Pancreas (tissue), 10 donors: ENCODE measurements at regions not wholly inside any gene's neighbourhood (a gene's known extent, or its start where the extent isn't known, plus 50 kb on each side); places are given as distances from the start of the nearest gene placed in this dataset.
A peak's percentile ranks its signal among the peaks of the same experiment; 100 is the strongest.

Source experiments
- ATAC-seq, 4 donors: fragments of 200-7000 bp; cut with Tn5 transposase; one replicate each; pipeline versions ENCODE4 v1.8.0 to v1.9.1; 2020; ENCODE audit warnings: mild to moderate bottlenecking in 4 of 4, moderate library complexity in 4 of 4
- DNase-seq, 6 donors: peaks; one replicate each; pipeline ENCODE4 v3.0.0-alpha.2; 2020
- FAIRE-seq: peaks from 2 replicates; lab custom pipeline; 2012; peaks lifted over from hg19 to GRCh38; lab: Jason Lieb, UNC
- H3K27ac ChIP-seq, 4 donors: fragments of 200-600 bp; sonication (generic); 1 replicate in 3 of 4; 2 replicates in 1 of 4; pipeline versions ENCODE4 v1.5.0 to v1.8.0; 2020
- H3K27me3 ChIP-seq, 4 donors: fragments of 200-600 bp; one replicate each; pipeline ENCODE4 v1.8.0; 2021
- H3K36me3 ChIP-seq, 3 donors: fragments of 200-600 bp; sonication (generic) in 1 of 3; one replicate each; pipeline versions ENCODE4 v1.5.0 to v1.8.0; 2020 to 2021
- H3K4me1 ChIP-seq, 3 donors: fragments of 200-600 bp; one replicate each; pipeline ENCODE4 v1.8.0; 2021
- H3K4me3 ChIP-seq, 4 donors: fragments of 200-600 bp; sonication (generic) in 2 of 4; one replicate each; pipeline versions ENCODE4 v1.5.0 to v1.8.0; 2020 to 2021
- H3K9me3 ChIP-seq, 4 donors: fragments of 200-600 bp; one replicate each; pipeline ENCODE4 v1.8.0; 2021
- WGBS, 2 donors: extraction: QIAGEN DNeasy Blood & Tissue Kit; methylation state at CpG; one replicate each; pipeline ENCODE4 v1.1.7; 2013; 5-methylcytosine and 5-hydroxymethylcytosine counted together
- intact Hi-C, 3 donors: fragments of 100-400 bp; cut with DNase I; formaldehyde crosslinking; loops; one replicate each; pipeline versions ENCODE4 v1.11.1 to v1.14.2; 2022
- TF ChIP-seq, protein P1 (sequence below), 4 donors: fragments of 200-600 bp; sonication (generic) in 3 of 4; IDR thresholded peaks; one replicate each; pipeline versions ENCODE4 v1.5.0 to v1.8.0; 2021; ENCODE audit warnings: antibody characterized with exemption in 4 of 4
- donor health status: healthy with polysubstance abuse.
- donor health status: DM: no; HTN: no; CAD: no; lungs with moderate emphysema.
- donor health status: DM: no; HTN: no; CAD: no.
- donor health status: control.
- donor health status: control.
- donor health status: Bipolar disorder and iron deficiency.
- donor health status: DM: yes; HTN: yes; CAD: no.
- donor health status: DM: no; HTN: no; CAD: no.
- donor health status: DM: no; HTN: no; CAD: no.
- donor health status: DM: yes; HTN: yes; CAD: no.

DNA sequence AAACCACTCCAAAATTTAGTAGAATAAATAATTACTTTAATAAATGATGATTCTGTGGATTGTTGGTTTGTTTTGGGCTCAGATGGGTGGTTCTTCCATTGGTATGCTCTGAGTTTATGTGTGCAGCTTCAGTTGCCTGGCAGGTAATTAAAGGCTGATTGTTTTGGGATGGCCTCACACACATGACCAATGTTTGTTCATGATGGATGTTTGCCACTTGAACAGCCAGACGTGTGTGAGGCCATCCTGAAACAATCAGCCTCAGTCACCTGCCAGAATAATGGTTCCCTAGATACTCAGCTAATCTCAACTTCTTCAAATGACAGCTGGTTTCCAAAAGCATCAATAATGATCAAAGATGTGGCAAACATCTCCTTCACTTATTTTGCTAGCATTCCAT is 352.5 kb upstream of the GULP1 start:
- no peak overlapping the region for H3K4me3 ChIP-seq
- 22 to 24% methylated on average over 1 of the region's 1 CpG for WGBS, 2 donors

DNA sequence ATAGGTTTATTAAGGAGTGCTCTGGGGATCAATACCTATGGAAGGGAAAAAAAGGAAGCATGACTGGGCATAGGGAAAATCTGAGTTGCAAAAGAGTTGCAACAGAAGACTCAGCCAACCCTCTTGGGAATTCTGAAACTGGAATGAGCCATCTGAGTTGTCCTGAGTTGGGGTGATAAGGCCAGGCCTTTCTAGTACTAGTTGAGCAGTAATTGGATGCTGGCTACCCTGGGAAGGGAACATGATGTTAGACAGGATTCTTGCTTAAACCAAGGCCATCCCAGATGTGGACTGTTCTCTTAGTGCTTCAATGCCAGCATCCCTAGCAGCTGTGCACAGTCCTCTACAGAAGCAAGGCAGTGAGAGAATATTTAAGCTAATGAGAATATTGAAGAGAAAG is 348.8 kb upstream of the GULP1 start:
- Histone ChIP-seq H3K4me3 (no peak overlapping the region), H3K4me1 (no peaks in the 10 kb centered on the region), H3K27ac (no peak overlapping the region), H3K27me3 (no peaks in the 10 kb centered on the region), H3K36me3 (no peaks in the 10 kb centered on the region), H3K9me3 (no peaks in the 10 kb centered on the region)
- FAIRE-seq (no peak), DNase-seq (no peak), ATAC-seq (no peak)
- TF ChIP-seq, protein P1, sequence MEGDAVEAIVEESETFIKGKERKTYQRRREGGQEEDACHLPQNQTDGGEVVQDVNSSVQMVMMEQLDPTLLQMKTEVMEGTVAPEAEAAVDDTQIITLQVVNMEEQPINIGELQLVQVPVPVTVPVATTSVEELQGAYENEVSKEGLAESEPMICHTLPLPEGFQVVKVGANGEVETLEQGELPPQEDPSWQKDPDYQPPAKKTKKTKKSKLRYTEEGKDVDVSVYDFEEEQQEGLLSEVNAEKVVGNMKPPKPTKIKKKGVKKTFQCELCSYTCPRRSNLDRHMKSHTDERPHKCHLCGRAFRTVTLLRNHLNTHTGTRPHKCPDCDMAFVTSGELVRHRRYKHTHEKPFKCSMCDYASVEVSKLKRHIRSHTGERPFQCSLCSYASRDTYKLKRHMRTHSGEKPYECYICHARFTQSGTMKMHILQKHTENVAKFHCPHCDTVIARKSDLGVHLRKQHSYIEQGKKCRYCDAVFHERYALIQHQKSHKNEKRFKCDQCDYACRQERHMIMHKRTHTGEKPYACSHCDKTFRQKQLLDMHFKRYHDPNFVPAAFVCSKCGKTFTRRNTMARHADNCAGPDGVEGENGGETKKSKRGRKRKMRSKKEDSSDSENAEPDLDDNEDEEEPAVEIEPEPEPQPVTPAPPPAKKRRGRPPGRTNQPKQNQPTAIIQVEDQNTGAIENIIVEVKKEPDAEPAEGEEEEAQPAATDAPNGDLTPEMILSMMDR (IDR thresholded peaks at IDR 0.05), result no peak
- intact Hi-C loops, result no loop called here

More for the DNA sequence above, 352.5 kb upstream of the GULP1 start:
- intact Hi-C loops, result no loop called here
- Histone ChIP-seq H3K27me3 (no peaks in the 10 kb centered on the region), H3K9me3 (no peaks in the 10 kb centered on the region), H3K36me3 (no peaks in the 10 kb centered on the region), H3K27ac (no peak overlapping the region), H3K4me1 (no peaks in the 10 kb centered on the region)
- TF ChIP-seq, protein P1 (IDR thresholded peaks at IDR 0.05), result no peak
- DNase-seq, result no peak
- no peak for FAIRE-seq
- ATAC-seq, result no peak

- H3K9me3 ChIP-seq, result no peaks in the 10 kb centered on the region
- TF ChIP-seq, protein P1 (IDR thresholded peaks at IDR 0.05), result no peak
- H3K27me3 ChIP-seq, result no peaks in the 10 kb centered on the region
- FAIRE-seq (no peak), ATAC-seq (no peak), DNase-seq (no peak)
- no peak overlapping the region for H3K27ac ChIP-seq
- WGBS, 2 donors, result 92 to 96% methylated on average over 6 of the region's 6 CpGs
- no peak overlapping the region for H3K4me3 ChIP-seq
- intact Hi-C loops, result no loop called here
- no peaks in the 10 kb centered on the region for H3K4me1 ChIP-seq
- H3K36me3 ChIP-seq, result no peaks in the 10 kb centered on the region
Measured at GRCh38 chr2:187943772-187944369, 347.8 kb upstream of the GULP1 start.

DNA sequence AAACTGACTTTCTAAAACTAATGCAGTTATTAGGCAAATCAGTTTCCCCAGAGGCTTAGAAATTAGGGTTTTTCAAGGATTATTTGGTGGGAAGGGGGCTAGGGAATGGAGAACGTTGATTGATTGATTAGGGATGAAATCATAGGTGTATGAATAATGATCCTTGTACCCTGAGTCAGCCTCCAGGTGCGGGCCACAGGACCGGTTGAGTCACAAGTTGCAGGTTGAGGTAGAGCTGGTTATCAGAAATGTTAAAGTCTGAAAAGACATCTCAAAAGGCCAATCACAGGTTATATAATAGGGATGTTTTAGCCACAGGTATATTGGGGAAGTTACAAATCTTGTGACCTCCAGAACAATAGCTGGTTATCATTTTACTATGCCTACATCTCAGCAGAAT is 341.8 kb upstream of the GULP1 start:
- H3K27me3 ChIP-seq, result no peaks in the 10 kb centered on the region
- no peak overlapping the region for H3K4me3 ChIP-seq
- FAIRE-seq, result no peak
- DNase-seq, result no peak
- no peak overlapping the region for H3K27ac ChIP-seq
- H3K36me3 ChIP-seq, result no peaks in the 10 kb centered on the region
- WGBS, 2 donors, result 83 to 85% methylated on average over 3 of the region's 3 CpGs
- H3K4me1 ChIP-seq, result no peaks in the 10 kb centered on the region
- TF ChIP-seq, protein P1 (IDR thresholded peaks at IDR 0.05), result no peak
- H3K9me3 ChIP-seq, result no peaks in the 10 kb centered on the region
- no peak for ATAC-seq
- intact Hi-C loops, result no loop called here

DNA sequence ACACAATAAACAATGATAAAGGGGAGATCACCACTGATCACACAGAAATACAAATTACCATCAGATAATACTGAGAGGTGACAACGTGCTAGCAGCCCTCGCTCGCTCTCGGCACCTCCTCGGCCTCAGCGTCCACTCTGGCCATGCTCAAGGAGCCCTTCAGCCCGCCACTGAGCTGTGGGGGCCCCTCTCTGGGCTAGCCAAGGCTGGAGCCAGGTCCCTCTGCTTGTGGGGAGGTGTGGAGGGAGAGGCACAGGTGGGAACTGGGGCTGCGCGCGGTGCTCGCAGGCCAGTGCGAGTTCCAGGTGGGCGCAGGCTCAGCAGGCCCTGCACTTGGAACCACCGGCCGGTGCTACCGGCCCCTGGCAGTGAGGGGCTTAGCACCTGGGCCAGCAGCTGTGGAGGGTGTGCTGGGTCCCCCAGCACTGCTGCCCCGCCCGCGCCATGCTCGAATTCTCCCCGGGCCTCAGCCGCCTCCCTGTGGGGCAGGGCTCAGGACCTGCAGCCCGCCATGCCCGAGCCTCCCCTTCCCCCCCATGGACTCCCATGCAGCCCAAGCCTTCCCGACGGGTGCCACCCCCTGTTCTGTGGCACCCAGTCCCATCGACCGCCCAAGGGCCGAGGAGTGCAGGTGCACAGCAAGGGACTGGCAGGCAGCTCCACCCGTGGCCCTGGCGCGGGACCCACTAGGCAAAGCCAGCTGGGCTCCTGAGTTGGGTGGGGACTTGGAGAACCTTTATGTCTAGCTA is 340.0 kb upstream of the GULP1 start:
- H3K4me3 ChIP-seq, result no peak overlapping the region
- DNase-seq (peak in 3 of 6 donors; percentile 17 to 53 (median 53)), ATAC-seq (no peak), FAIRE-seq (no peak)
- no peaks in the 10 kb centered on the region for H3K36me3 ChIP-seq
- intact Hi-C loops, result no loop called here
- H3K9me3 ChIP-seq, result no peaks in the 10 kb centered on the region
- no peaks in the 10 kb centered on the region for H3K27me3 ChIP-seq
- no peak overlapping the region for H3K27ac ChIP-seq
- TF ChIP-seq, protein P1 (IDR thresholded peaks at IDR 0.05), result no peak
- no peaks in the 10 kb centered on the region for H3K4me1 ChIP-seq
- WGBS, 2 donors, result 95% methylated on average over 22 to 32 of the region's 32 CpGs
